ENCODE measurements at regions not wholly inside any gene's neighbourhood (a gene's known extent, or its start where the extent isn't known, plus 50 kb on each side); places are given as distances from the start of the nearest gene placed in this dataset.

DNA sequence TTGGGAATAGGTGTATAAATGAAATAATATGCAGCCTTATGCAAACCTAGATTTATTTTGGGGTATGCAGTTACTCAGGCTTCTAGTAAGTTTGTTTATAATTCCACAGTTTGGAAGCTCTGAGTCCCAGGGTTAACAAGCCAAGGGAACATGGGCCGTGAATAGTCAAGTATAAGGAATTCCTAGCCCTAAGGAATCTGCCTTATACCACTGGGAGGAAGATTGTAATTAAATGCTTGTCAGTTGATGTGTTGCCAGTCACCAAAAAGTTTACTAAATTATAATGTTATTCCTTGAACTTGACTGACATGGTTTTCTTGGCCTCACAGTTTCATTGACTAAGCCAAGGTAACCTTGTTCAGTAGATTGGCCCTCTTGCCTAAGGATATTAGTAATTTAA is 72.4 kb upstream of the SGO1 start:
- no peak for DNase-seq (ENCODE audit: low spot score)
- TF ChIP-seq, protein P1, sequence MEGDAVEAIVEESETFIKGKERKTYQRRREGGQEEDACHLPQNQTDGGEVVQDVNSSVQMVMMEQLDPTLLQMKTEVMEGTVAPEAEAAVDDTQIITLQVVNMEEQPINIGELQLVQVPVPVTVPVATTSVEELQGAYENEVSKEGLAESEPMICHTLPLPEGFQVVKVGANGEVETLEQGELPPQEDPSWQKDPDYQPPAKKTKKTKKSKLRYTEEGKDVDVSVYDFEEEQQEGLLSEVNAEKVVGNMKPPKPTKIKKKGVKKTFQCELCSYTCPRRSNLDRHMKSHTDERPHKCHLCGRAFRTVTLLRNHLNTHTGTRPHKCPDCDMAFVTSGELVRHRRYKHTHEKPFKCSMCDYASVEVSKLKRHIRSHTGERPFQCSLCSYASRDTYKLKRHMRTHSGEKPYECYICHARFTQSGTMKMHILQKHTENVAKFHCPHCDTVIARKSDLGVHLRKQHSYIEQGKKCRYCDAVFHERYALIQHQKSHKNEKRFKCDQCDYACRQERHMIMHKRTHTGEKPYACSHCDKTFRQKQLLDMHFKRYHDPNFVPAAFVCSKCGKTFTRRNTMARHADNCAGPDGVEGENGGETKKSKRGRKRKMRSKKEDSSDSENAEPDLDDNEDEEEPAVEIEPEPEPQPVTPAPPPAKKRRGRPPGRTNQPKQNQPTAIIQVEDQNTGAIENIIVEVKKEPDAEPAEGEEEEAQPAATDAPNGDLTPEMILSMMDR (conservative IDR thresholded peaks at IDR 0.05; ENCODE audit: low read depth), result no peak
- POLR2A ChIA-PET (ENCODE audit: low non-redundant PET), result no interaction called here
- CTCF ChIA-PET, result no interaction called here
- H3K27ac ChIP-seq, result no peak overlapping the region

DNA sequence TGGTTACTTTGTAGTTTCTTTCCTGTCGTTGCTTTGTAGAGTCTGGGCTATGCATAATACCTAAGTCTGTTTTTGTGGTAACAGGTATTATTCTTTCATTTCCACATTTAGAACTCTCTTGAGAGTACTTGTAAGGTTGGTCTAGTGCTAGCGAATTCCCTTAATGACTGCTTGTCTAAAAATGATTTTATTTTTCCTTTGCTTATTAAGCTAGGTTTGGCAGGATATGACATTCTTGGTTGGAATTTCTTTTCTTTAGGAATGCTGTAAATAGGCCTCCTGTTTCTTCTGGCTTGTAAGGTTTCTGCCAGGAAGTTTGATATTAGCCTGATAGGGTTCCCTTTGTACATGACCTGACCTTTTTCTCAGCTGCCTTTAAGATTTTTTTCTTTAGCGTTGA is 70.1 kb upstream of the SGO1 start:
- H3K27ac ChIP-seq, result no peak overlapping the region
- TF ChIP-seq, protein P1 (conservative IDR thresholded peaks at IDR 0.05; ENCODE audit: low read depth), result no peak
- ChIA-PET POLR2A (ENCODE audit: low non-redundant PET) (no interaction called here), CTCF (no interaction called here)
- DNase-seq (ENCODE audit: low spot score), result no peak

DNA sequence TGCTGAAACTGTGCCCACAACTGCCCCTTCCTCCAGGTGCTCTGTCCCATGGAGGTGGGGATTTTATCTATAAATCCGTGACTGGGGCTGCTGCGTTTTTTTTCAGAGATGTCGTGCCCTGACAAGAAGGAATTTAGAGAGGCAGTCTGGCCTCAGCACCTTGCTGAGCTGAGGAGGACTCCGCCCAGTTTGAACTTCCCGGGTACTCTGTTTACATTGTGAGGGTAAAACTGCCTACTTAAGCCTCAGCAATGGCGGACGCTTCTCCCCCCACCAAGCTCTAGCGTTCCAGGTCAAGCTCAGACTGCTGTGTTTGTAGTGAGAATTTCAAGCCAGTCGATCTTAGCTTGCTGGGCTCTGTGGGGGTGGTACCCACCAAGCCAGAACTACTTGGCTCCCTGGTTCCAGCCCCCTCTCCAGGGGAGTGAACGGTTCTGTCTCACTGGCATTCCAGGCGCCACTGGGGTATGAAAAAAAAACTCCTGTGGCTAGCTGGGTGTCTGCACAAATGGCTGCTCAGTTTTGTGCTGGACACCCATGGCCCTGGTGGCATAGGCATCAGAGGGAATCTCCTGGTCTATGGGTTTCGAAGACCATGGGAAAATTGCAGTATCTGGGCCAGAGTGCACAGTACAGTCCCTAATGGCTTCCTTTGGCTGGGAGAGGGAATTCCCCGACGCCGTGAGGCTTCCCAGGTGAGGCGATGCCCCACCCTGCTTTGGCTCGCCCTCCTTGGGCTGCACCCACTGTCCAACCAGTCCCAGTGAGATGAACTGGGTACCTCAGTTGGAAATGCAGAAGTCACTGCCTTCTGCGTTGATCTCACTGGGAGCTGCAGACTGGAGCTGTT is 68.5 kb upstream of the SGO1 start:
- DNase-seq (ENCODE audit: low spot score), result no peak
- H3K27ac ChIP-seq, result no peak overlapping the region
- POLR2A ChIA-PET (ENCODE audit: low non-redundant PET), result no interaction called here
- CTCF ChIA-PET, result no interaction called here
- TF ChIP-seq, protein P1 (conservative IDR thresholded peaks at IDR 0.05; ENCODE audit: low read depth), result no peak

DNA sequence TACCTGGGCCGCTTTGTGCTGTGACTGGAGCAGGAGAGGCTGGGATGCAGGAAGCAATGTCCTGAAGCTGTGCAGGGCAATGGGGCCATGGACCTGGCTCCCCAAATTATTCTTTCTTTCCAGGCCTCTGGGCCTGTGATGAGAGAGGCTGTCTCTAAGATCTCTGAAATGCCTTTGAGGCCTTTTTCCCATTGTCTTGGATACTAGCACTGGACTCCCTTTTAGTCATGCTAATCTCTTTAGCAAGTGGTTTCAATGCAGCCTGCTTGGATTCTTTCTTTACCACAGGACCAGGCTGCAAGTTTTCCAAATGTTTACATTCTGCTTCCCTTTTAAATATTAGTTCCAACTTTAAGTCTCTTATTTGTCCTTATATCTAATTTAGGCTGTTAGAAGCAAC is 64.8 kb upstream of the SGO1 start:
- CTCF ChIA-PET, result no interaction called here
- POLR2A ChIA-PET (ENCODE audit: low non-redundant PET), result no interaction called here

DNA sequence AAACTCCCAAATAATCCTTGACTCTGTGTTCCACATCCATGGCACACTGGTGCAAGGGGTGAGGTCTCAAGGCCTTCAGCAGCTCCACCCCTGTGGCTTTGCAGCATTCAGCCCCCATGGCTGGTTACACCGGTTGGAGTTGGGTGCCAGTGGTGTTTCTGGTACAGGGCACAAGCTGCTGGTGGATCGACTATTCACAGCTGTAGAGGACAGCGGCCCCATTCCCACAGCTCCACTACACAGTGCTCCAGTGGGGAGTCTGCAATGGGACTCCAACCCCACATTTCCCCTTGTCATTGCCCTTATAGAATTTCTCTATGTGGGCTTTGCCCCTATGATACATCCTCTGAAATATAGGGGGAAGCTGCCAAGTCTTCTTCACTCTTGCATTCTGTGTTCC is 64.3 kb upstream of the SGO1 start:
- TF ChIP-seq, protein P1 (conservative IDR thresholded peaks at IDR 0.05; ENCODE audit: low read depth), result no peak
- no peak overlapping the region for H3K27ac ChIP-seq
- POLR2A ChIA-PET (ENCODE audit: low non-redundant PET), result no interaction called here
- CTCF ChIA-PET, result no interaction called here
- no peak for DNase-seq (ENCODE audit: low spot score)

More for the DNA sequence above, 64.8 kb upstream of the SGO1 start:
- TF ChIP-seq, protein P1 (conservative IDR thresholded peaks at IDR 0.05; ENCODE audit: low read depth), result no peak
- no peak overlapping the region for H3K27ac ChIP-seq
- no peak for DNase-seq (ENCODE audit: low spot score)

DNA sequence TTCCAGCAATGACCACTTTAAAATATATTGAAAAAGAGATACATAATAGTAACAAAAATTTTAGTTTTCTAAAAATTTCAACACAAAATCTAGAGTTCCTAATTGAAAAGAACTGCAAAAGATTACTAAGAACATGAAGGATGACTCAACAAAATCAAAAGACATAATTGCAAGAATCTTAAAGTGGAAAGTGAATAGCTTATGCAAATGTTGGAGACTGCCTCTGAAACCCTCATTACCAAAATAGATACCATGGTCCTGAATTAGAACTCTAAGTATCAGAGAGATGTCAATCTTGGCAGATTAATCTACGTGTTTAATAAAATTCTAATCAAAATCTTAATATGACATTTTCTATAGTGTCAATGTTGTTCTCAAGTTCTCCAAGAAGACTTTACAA is 60.7 kb upstream of the SGO1 start:
- TF ChIP-seq, protein P1 (conservative IDR thresholded peaks at IDR 0.05; ENCODE audit: low read depth), result no peak
- no peak overlapping the region for H3K27ac ChIP-seq
- no peak for DNase-seq (ENCODE audit: low spot score)
- CTCF ChIA-PET, result no interaction called here
- POLR2A ChIA-PET (ENCODE audit: low non-redundant PET), result no interaction called here
